DOHH2 (cell line): ENCODE measurements at regions not wholly inside any gene's neighbourhood (a gene's known extent, or its start where the extent isn't known, plus 50 kb on each side); places are given as distances from the start of the nearest gene placed in this dataset.

Experiments
- H3F3A ChIP-seq: fragments of 200-600 bp; sonication (generic), shearing (Covaris generic); 2 replicates; pipeline ENCODE4 v1.6.0; 2016; ENCODE audit warnings: antibody characterized with exemption, mild to moderate bottlenecking; ENCODE audit not compliant: control insufficient read depth, insufficient read depth
- H3K27ac ChIP-seq: fragments of 200-600 bp; sonication (generic); 2 replicates; pipeline ENCODE4 v1.5.1; 2014; ENCODE audit warnings: low read depth, mild to moderate bottlenecking, low read length, moderate library complexity
- H3K27me3 ChIP-seq: fragments of 200-600 bp; sonication (generic); 2 replicates; pipeline ENCODE4 v1.6.1; 2014; ENCODE audit warnings: mild to moderate bottlenecking, low read length, mixed read lengths; ENCODE audit not compliant: control insufficient read depth
- H3K36me3 ChIP-seq: fragments of 200-600 bp; sonication (generic); 2 replicates; pipeline ENCODE4 v1.6.1; 2014; ENCODE audit warnings: mild to moderate bottlenecking, low read length, moderate library complexity, mixed read lengths; ENCODE audit not compliant: control insufficient read depth
- H3K4me1 ChIP-seq: fragments of 200-600 bp; sonication (generic); 2 replicates; pipeline ENCODE4 v1.6.1; 2014; ENCODE audit warnings: mild to moderate bottlenecking, low read length, mixed read lengths; ENCODE audit not compliant: control insufficient read depth
- H3K4me2 ChIP-seq: fragments of 200-600 bp; sonication (generic); 2 replicates; pipeline ENCODE4 v1.6.0; 2014; ENCODE audit warnings: mild to moderate bottlenecking, low read length, moderate library complexity
- H3K4me3 ChIP-seq: fragments of 200-600 bp; sonication (generic); 2 replicates; pipeline ENCODE4 v1.5.1; 2014; ENCODE audit warnings: mild to moderate bottlenecking, low read length, mixed read lengths
- H3K79me2 ChIP-seq: fragments of 200-600 bp; sonication (generic); 2 replicates; pipeline ENCODE4 v1.6.1; 2014; ENCODE audit warnings: mild to moderate bottlenecking, low read length, mixed read lengths; ENCODE audit not compliant: control insufficient read depth
- H3K9me2 ChIP-seq: fragments of 200-600 bp; sonication (generic); replicated peaks from 2 replicates; pipeline ENCODE4 v1.6.1; 2014; ENCODE audit warnings: mild to moderate bottlenecking, low read length, mixed read lengths; ENCODE audit not compliant: control insufficient read depth
- H3K9me3 ChIP-seq: fragments of 200-600 bp; sonication (generic); 2 replicates; pipeline ENCODE4 v1.6.1; 2014; ENCODE audit warnings: antibody characterized with exemption, low read length, mixed read lengths; ENCODE audit not compliant: control insufficient read depth, insufficient read depth
- H4K20me1 ChIP-seq: fragments of 200-600 bp; sonication (generic); 2 replicates; pipeline ENCODE4 v1.6.0; 2014; ENCODE audit warnings: low read depth, mild to moderate bottlenecking, antibody characterized with exemption, low read length, moderate library complexity; ENCODE audit not compliant: control insufficient read depth, insufficient read depth
- CTCF ChIP-seq: fragments of 200-600 bp; sonication (generic); IDR thresholded peaks from one replicate; pipeline ENCODE4 v1.5.1; 2014; ENCODE audit warnings: antibody characterized with exemption, mild to moderate bottlenecking, low read depth, low read length; ENCODE audit not compliant: poor library complexity, severe bottlenecking
- EZH2phosphoT487 ChIP-seq: fragments of 200-600 bp; sonication (generic); IDR thresholded peaks from 2 replicates; pipeline ENCODE4 v1.6.1; 2017; ENCODE audit warnings: borderline replicate concordance, mild to moderate bottlenecking, antibody characterized with exemption, low read length, moderate library complexity, mixed read lengths

GRCh38 chr2:59462422-59463197, 1090.8 kb downstream of the BCL11A start:
- Histone ChIP-seq H3K4me1 (no peaks in the 10 kb centered on the region), H3K4me2 (no peak overlapping the region), H3K79me2 (no peaks in the 10 kb centered on the region), H3K9me3 (no peaks in the 10 kb centered on the region), H3K9me2 (no peaks in the 10 kb centered on the region), H3F3A (no peaks in the 10 kb centered on the region), H3K36me3 (no peaks in the 10 kb centered on the region), H3K27me3 (no peaks in the 10 kb centered on the region), H4K20me1 (no peaks in the 10 kb centered on the region), H3K4me3 (no peak overlapping the region), H3K27ac (no peak overlapping the region)
- no peak for TF ChIP-seq CTCF
- no peak for TF ChIP-seq EZH2phosphoT487

GRCh38 chr2:59461127-59461526, 1092.3 kb downstream of the BCL11A start:
- H3F3A ChIP-seq: no peaks in the 10 kb centered on the region
- no peak overlapping the region for H3K4me2 ChIP-seq
- no peaks in the 10 kb centered on the region for H3K9me3 ChIP-seq
- H3K36me3 ChIP-seq: no peaks in the 10 kb centered on the region
- no peaks in the 10 kb centered on the region for H4K20me1 ChIP-seq
- H3K4me1 ChIP-seq: no peaks in the 10 kb centered on the region
- no peaks in the 10 kb centered on the region for H3K27me3 ChIP-seq
- H3K4me3 ChIP-seq: no peak overlapping the region
- no peaks in the 10 kb centered on the region for H3K9me2 ChIP-seq
- H3K79me2 ChIP-seq: no peaks in the 10 kb centered on the region
- TF ChIP-seq EZH2phosphoT487 (no peak), CTCF (no peak)
- no peak overlapping the region for H3K27ac ChIP-seq

- H3K9me2 ChIP-seq: no peaks in the 10 kb centered on the region
- no peaks in the 10 kb centered on the region for H4K20me1 ChIP-seq
Observed at GRCh38 chr2:59458800-59459199, 1094.7 kb downstream of the BCL11A start.

More at GRCh38 chr2:59458800-59459199, 1094.7 kb downstream of the BCL11A start:
- Histone ChIP-seq H3K36me3 (no peaks in the 10 kb centered on the region), H3K27me3 (no peaks in the 10 kb centered on the region), H3K9me3 (no peaks in the 10 kb centered on the region), H3K4me2 (no peak overlapping the region), H3K4me3 (no peak overlapping the region), H3K27ac (no peak overlapping the region), H3K79me2 (no peaks in the 10 kb centered on the region), H3K4me1 (no peaks in the 10 kb centered on the region), H3F3A (no peaks in the 10 kb centered on the region)
- no peak for TF ChIP-seq CTCF
